HAP-1 (cell line): ENCODE measurements at regions not wholly inside any gene's neighbourhood (a gene's known extent, or its start where the extent isn't known, plus 50 kb on each side); places are given as distances from the start of the nearest gene placed in this dataset.

ENCODE experiments used
- DNase-seq, 2 experiments: peaks; one replicate each; pipeline ENCODE4 v3.0.0-alpha.2; 2016 to 2020; ENCODE audit warnings: low spot score in 2 of 2
- H3K27me3 ChIP-seq: fragments of 250-450 bp; sonication (Bioruptor Pico); 2 replicates; pipeline ENCODE4 v1.5.1; 2020; ENCODE audit warnings: low read depth, mild to moderate bottlenecking, moderate library complexity
- H3K36me3 ChIP-seq: fragments of 250-450 bp; sonication (Bioruptor Pico); replicated peaks from 2 replicates; pipeline ENCODE4 v1.5.1; 2020; ENCODE audit warnings: mild to moderate bottlenecking
- H3K4me1 ChIP-seq: fragments of 250-450 bp; sonication (Bioruptor Pico); 2 replicates; pipeline ENCODE4 v1.5.1; 2020; ENCODE audit warnings: mild to moderate bottlenecking
- H3K4me3 ChIP-seq: fragments of 250-450 bp; sonication (Bioruptor Pico); 2 replicates; pipeline ENCODE4 v1.5.1; 2020; ENCODE audit warnings: mild to moderate bottlenecking, moderate library complexity
- H3K9me3 ChIP-seq: fragments of 250-450 bp; sonication (Bioruptor Pico); 2 replicates; pipeline ENCODE4 v1.5.1; 2020; ENCODE audit warnings: mild to moderate bottlenecking, moderate library complexity
- in situ Hi-C: fragments of 300-500 bp; cut with MboI; formaldehyde crosslinking; loops from 3 replicates; pipeline ENCODE4 v1.14.3; 2020; ENCODE audit warnings: low sequenced_read_pairs, inconsistent platforms, mixed read lengths

DNA sequence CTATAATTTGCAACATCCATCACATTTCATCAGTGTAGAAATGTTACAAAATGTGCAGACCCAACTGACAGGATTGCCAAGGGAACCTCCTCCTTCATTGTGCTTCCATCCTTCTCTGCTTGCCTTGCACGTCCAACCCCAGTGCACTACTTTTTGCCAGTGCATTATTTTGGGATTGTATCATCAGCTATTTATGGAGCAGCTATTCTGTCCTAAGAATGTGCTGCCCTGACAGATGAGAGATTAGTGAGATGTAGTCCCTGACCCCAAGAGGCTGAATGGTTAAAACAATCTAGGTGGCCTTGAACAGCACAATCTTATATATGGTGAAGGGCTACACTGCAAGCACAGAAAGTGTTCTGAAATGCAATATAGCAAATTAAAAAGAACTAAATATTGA lies 935.8 kb downstream of the IGSF11 start:
- H3K27me3 ChIP-seq: no peaks in the 10 kb centered on the region
- no peak overlapping the region for H3K4me3 ChIP-seq
- no peak for DNase-seq
- no peaks in the 10 kb centered on the region for H3K36me3 ChIP-seq
- H3K4me1 ChIP-seq: no peaks in the 10 kb centered on the region
- in situ Hi-C loops: no loop called here
- no peaks in the 10 kb centered on the region for H3K9me3 ChIP-seq

DNA sequence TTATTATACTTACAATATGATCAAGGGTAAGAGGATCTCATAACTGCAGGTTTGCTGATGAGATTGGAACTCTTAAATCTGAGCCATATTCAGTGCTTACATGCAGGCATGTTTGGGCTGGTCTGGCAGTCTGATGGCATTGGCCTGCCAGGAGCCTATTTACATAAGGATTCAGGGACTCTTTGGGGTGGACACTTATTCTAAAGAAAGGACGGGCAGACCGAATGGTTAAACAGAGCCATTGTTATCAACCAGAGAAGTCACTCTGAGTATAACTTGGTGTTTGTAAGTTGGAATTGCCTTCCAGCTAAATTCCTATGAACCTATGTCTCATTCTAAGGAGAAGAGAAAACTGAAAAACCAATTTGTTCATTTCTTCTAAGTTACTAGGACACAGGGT lies 932.8 kb downstream of the IGSF11 start:
- Histone ChIP-seq H3K4me1 (no peaks in the 10 kb centered on the region), H3K36me3 (no peaks in the 10 kb centered on the region), H3K9me3 (no peaks in the 10 kb centered on the region), H3K4me3 (no peak overlapping the region), H3K27me3 (no peaks in the 10 kb centered on the region)
- in situ Hi-C loops: no loop called here
- no peak for DNase-seq

DNA sequence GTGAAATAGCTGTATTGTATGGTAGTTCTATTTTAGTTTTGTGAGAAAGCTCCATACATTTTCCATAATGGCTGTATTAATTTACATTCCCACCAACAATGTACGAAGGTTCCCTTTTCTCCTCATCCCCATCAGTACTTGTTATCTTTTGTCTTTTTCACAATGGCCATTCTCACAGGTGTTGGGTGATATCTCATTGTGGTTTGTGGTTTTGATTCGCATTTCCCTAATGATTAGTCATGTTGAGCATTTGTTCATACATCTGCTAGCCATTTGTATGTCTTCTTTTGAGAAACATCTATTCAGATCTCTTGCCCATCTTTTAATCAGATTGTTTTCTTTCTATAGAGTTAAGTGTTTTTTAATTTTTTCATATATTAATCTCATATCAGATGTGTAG lies 931.9 kb downstream of the IGSF11 start:
- H3K9me3 ChIP-seq: no peaks in the 10 kb centered on the region
- in situ Hi-C loops: no loop called here
- no peak for DNase-seq
- H3K4me1 ChIP-seq: no peaks in the 10 kb centered on the region
- H3K36me3 ChIP-seq: no peaks in the 10 kb centered on the region
- H3K4me3 ChIP-seq: no peak overlapping the region
- H3K27me3 ChIP-seq: no peaks in the 10 kb centered on the region

DNA sequence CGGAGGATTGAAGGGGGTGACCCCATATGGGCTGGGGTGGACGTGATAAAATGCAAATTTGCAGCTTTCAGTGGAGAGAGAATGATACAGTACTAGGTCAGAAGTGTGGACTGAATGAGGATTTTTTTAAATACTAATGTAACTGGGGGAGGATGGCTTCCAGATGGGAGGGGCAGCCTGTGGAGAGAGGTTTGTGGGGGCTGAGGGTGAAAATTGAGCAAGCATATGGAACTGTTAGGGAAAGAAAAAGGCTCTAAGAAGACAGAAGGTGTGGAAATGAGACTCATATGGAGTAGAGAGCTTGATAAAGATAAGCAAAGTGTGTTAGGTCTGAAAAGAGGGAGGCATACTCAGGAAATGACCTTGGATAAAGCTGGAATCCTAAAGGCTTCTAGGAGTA lies 926.4 kb downstream of the IGSF11 start:
- H3K27me3 ChIP-seq: no peaks in the 10 kb centered on the region
- in situ Hi-C loops: no loop called here
- H3K9me3 ChIP-seq: no peaks in the 10 kb centered on the region
- H3K4me1 ChIP-seq: no peaks in the 10 kb centered on the region
- DNase-seq: no peak
- H3K4me3 ChIP-seq: no peak overlapping the region
- no peaks in the 10 kb centered on the region for H3K36me3 ChIP-seq

DNA sequence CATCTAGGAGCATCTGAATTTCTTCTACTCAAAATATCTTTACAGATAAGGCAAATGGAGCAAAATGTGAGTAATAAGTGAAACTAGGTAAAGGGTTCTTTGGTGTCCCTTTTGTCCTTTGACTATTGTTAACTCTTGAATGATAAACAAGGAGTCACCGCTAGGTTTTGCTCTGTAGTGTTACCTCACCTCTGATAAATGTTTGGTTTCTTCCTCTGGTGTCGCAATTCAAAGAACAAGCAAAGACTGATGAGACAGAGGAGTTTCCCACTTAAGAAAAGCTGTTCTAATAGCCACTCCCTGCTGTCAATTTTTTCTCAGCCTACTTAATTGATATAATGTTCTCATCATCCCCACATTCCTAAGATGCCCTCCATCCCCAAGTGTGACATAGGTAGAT lies 925.9 kb downstream of the IGSF11 start:
- Histone ChIP-seq H3K27me3 (no peaks in the 10 kb centered on the region), H3K4me1 (no peaks in the 10 kb centered on the region), H3K9me3 (no peaks in the 10 kb centered on the region), H3K4me3 (no peak overlapping the region), H3K36me3 (no peaks in the 10 kb centered on the region)
- DNase-seq: no peak
- in situ Hi-C loops: no loop called here

DNA sequence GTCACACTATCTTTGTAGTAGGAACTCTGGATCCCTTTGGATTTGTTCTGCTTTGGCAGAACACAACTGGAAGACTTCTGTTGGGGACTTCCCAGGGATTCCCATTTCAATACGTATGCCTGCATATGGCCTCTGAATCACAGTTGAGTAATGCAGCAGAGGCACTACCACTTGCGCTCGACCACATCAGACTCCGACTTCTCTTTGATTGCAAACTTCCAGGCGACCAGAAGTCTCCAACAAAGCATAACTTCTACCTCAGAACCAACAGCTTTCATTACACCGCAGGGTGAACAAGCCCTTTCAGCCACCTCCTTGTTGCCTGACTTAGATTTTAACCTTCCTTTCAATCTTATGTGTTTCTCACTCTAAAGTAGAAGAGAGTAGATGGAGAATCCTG lies 924.4 kb downstream of the IGSF11 start:
- no peak for DNase-seq
- no peak overlapping the region for H3K4me3 ChIP-seq
- in situ Hi-C loops: no loop called here
- H3K4me1 ChIP-seq: no peaks in the 10 kb centered on the region
- no peaks in the 10 kb centered on the region for H3K36me3 ChIP-seq
- no peaks in the 10 kb centered on the region for H3K27me3 ChIP-seq
- no peaks in the 10 kb centered on the region for H3K9me3 ChIP-seq

DNA sequence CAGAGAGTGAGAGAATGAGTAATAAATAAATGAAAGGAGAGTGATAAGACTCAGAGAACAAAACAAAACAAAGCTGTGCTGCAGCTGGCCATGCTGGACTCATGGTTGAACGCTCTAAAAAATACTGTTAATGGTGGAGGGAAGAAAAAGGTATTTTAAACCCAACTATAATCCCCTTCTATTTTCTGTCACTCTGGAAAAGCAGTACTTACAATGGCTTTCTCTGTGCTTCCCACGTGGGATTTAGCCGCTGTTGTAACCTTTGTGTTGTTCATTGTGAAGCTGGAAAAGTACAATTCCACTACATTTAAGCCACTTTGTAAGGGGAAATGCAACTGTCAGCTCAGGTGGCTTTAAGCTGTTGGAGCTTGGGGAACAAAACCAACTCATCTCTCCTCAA lies 917.7 kb downstream of the IGSF11 start:
- H3K27me3 ChIP-seq: no peaks in the 10 kb centered on the region
- in situ Hi-C loops: no loop called here
- H3K4me1 ChIP-seq: peaks cover 4% of the 10 kb centered on the region; the same call in 1 of the 2 replicates
- peak; percentile 43 to 59 for DNase-seq
- no peaks in the 10 kb centered on the region for H3K36me3 ChIP-seq
- H3K4me3 ChIP-seq: no peak overlapping the region
- no peaks in the 10 kb centered on the region for H3K9me3 ChIP-seq

DNA sequence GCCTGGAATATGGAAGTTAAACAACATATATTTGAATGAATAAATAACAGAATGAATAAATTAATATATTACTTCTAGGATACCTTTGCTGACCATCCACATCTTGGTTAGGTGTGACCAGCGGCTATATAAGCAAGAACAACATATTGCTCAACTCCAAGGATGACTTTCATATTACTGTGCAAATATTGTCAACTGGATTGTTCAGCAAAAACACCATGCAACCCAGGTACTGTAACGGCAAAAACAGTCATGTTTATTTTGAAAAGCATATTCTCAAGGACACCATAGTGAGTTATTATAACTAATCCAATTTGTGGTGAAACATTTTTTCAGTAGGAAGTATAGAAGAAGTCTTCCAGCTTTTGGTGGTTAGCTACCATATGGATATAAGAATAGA lies 907.9 kb downstream of the IGSF11 start:
- H3K4me1 ChIP-seq: no peaks in the 10 kb centered on the region
- no peak overlapping the region for H3K4me3 ChIP-seq
- in situ Hi-C loops: no loop called here
- no peak for DNase-seq
- no peaks in the 10 kb centered on the region for H3K27me3 ChIP-seq
- no peaks in the 10 kb centered on the region for H3K9me3 ChIP-seq
- no peaks in the 10 kb centered on the region for H3K36me3 ChIP-seq

DNA sequence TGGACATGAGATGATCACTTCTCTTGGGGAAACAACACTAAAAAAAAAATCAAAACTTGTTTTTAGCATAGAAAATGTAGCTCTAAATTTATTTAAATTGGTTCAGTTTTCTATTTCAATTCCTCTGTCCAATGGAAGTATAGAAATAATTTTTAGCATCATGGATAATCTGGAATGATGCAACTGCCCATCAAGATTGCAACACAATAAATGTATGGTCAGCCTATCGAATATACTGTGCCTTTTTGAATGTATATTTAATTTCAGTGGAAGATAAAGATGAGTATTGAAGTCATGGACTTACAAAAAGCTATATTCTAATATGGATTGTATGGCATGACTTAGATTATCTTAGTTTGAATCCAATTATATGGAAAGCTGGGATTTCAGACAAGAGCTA lies 906.7 kb downstream of the IGSF11 start:
- no peak for DNase-seq
- Histone ChIP-seq H3K27me3 (no peaks in the 10 kb centered on the region), H3K4me3 (no peak overlapping the region), H3K4me1 (no peaks in the 10 kb centered on the region), H3K9me3 (no peaks in the 10 kb centered on the region), H3K36me3 (no peaks in the 10 kb centered on the region)
- in situ Hi-C loops: no loop called here

DNA sequence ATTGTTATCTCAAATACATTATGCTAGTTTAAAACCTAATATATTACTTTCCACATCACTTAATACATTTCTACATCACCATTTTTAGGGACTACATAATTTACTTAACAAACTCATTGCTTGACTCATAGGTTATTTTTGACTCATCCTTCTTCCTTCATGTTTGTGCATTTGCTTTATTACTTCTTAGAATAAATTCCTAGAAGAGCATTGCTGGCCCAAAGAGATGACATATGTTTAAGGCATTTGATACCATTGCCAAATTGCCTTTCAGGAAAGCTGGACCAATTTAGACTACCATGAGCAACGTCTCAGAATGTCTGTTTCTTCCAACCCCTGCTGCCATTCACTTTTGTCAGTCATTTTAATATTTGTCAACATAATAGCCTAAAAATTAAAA lies 905.8 kb downstream of the IGSF11 start:
- H3K4me1 ChIP-seq: no peaks in the 10 kb centered on the region
- H3K9me3 ChIP-seq: no peaks in the 10 kb centered on the region
- in situ Hi-C loops: no loop called here
- no peak overlapping the region for H3K4me3 ChIP-seq
- no peaks in the 10 kb centered on the region for H3K27me3 ChIP-seq
- no peak for DNase-seq
- no peaks in the 10 kb centered on the region for H3K36me3 ChIP-seq

DNA sequence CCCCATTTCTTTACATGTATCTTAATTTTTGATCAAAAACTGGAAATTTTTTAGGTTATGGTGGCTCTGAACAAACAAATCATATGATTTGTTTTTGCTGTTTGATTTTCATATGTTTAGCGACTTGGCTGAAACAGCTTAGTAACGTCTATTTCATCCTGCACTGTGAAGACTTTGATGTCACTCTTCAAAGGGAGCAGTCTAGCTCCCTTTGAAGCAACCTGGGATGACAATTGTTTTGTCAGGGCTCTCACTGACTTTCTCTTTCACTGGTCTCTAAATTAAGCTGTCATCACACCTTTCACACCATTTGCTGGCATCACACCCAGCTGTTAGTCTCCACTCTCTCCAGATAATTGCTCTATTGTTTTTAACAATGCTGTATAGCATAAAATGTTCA lies 896.9 kb downstream of the IGSF11 start:
- in situ Hi-C loops: no loop called here
- H3K36me3 ChIP-seq: no peaks in the 10 kb centered on the region
- H3K27me3 ChIP-seq: no peaks in the 10 kb centered on the region
- H3K9me3 ChIP-seq: no peaks in the 10 kb centered on the region
- no peaks in the 10 kb centered on the region for H3K4me1 ChIP-seq
- H3K4me3 ChIP-seq: no peak overlapping the region
- no peak for DNase-seq

DNA sequence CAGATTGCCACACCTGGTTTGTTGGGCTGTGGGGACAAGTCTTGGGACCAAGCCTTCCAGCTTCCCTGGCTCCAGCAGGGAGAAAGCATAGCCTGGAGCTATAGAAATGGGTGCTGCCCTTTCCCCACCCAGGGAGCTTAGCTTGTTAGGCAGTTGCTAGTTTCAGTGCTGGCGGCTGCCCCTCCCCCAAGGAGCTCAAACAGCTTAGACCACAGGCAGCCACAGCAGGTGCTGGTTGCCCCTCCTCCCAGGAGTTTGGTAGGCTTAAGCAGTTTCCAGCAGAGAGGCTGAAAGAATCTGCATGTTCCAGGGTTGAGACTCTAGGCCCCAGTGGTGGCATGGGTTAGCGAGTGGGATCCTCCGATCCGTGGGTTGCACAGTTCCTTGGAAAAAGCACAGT lies 889.7 kb downstream of the IGSF11 start:
- Histone ChIP-seq H3K4me1 (no peaks in the 10 kb centered on the region), H3K9me3 (no peaks in the 10 kb centered on the region), H3K4me3 (no peak overlapping the region), H3K27me3 (no peaks in the 10 kb centered on the region), H3K36me3 (no peaks in the 10 kb centered on the region)
- DNase-seq: peak in 1 of 2 experiments; percentile 9
- in situ Hi-C loops: no loop called here

DNA sequence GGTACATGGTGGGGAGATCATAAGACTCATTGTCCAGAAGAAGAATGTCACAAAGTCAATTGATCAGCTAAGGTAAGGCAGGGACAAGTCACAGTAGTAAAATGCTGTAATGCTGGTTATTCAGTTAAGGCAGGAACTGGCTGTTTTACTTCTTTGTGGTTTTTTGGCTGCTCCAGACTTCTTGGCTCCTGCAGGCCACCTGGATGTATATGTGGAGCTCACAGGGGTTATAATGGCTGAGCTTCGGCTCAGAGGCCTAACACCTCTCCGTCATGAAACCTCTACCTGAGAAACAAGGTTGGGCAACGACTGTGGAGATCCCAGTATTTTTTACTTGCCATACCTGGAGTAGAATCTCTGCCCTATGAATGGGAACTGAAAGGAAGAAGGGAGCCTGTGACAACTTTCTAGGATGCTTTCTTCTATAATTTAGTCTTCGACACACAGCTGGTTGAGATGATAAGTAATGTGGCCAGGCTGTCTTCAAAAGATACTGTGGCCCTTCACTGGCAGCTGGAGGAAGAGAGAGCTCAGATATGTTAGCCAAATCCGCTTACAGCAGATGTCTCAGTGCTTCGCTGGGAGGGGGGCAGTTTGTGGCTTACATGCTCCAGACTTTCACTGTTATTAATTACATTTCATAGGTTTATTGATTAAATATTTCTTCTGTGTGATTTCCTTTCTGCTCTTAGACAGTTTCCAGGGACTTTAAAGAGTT lies 887.8 kb downstream of the IGSF11 start:
- H3K4me3 ChIP-seq: no peak overlapping the region
- H3K36me3 ChIP-seq: no peaks in the 10 kb centered on the region
- H3K27me3 ChIP-seq: no peaks in the 10 kb centered on the region
- no peak for DNase-seq
- in situ Hi-C loops: no loop called here
- H3K9me3 ChIP-seq: no peaks in the 10 kb centered on the region; the same call in 1 of the 2 replicates
- no peaks in the 10 kb centered on the region for H3K4me1 ChIP-seq

DNA sequence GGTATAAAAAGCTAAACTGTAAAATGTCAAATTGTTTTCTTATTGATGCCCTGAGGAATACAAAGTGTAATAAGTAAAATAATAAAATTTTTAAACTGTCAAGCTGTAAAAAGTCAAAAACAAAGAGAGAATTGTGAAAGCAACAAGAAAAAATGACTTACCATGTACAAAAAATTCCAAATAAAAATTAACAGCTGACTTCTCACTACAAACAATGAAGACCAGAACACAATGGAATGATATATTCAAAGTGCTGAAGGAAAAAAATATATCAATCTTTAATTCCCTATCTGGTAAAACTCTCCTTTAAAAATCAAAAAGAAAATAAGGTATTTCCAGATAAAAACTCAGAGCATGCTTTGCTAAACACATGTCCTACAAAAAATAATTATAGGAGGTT lies 883.5 kb downstream of the IGSF11 start:
- Histone ChIP-seq H3K4me1 (no peaks in the 10 kb centered on the region), H3K4me3 (no peak overlapping the region), H3K9me3 (no peaks in the 10 kb centered on the region; the same call in 1 of the 2 replicates), H3K27me3 (no peaks in the 10 kb centered on the region), H3K36me3 (no peaks in the 10 kb centered on the region)
- in situ Hi-C loops: no loop called here
- DNase-seq: no peak
